ENCODE measurements at regions not wholly inside any gene's neighbourhood (a gene's known extent, or its start where the extent isn't known, plus 50 kb on each side); places are given as distances from the start of the nearest gene placed in this dataset.

DNA sequence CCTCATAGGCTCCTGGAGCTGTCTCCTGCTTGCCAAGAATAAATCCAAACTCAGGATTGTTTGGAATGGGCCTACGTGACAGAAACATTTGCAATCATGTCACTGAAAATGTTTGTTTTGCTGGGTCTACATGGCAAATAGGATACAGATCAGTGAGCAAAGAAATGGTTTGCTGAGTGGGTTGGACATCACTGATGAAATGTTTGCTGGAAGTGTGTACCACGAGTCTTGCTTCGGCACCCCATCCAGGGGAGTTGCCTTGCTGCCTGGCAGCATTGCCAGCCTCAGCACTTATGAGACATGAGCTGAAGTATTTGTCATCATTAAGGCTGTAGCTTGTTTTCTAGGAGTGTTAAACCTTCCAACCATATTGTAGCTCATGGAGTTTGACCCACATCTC lies 213.3 kb upstream of the CFAP20DC start:
- TF ChIP-seq, protein P1, sequence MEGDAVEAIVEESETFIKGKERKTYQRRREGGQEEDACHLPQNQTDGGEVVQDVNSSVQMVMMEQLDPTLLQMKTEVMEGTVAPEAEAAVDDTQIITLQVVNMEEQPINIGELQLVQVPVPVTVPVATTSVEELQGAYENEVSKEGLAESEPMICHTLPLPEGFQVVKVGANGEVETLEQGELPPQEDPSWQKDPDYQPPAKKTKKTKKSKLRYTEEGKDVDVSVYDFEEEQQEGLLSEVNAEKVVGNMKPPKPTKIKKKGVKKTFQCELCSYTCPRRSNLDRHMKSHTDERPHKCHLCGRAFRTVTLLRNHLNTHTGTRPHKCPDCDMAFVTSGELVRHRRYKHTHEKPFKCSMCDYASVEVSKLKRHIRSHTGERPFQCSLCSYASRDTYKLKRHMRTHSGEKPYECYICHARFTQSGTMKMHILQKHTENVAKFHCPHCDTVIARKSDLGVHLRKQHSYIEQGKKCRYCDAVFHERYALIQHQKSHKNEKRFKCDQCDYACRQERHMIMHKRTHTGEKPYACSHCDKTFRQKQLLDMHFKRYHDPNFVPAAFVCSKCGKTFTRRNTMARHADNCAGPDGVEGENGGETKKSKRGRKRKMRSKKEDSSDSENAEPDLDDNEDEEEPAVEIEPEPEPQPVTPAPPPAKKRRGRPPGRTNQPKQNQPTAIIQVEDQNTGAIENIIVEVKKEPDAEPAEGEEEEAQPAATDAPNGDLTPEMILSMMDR (IDR thresholded peaks at IDR 0.05), result no peak
- no peak for TF ChIP-seq POLR2A (IDR thresholded peaks at IDR 0.05)

Data from heart left ventricle (tissue), 13 donors.